ENCODE measurements at regions not wholly inside any gene's neighbourhood (a gene's known extent, or its start where the extent isn't known, plus 50 kb on each side); places are given as distances from the start of the nearest gene placed in this dataset.
"Not testable (repeated sequence)": the region's sequence is repeated elsewhere in the genome, so short reads cannot be mapped to it uniquely, and the experiment has no call there.

DNA sequence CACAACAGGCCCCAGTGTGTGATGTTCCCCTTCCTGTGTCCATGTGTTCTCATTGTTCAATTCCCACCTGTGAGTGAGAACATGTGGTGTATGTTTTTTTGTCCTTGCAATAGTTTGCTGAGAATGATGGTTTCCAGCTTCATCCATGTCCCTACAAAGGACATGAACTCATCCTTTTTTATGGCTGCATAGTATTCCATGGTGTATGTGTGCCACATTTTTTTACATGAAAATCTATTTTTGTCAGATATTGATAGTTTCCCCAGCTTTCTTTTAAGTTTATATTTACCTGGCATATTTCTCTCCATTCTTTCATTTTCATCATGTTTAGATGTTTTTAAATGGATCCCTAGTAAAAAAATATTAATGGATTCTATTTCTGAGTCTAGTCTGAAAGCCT is 264.2 kb upstream of the UGT8 start:
- TF ChIP-seq POLR2A (IDR thresholded peaks at IDR 0.05; ENCODE audit: extremely low read depth, insufficient read length); CTCF (IDR thresholded peaks at IDR 0.05; ENCODE audit: low read depth, low read length); MYC (IDR thresholded peaks at IDR 0.05; ENCODE audit: low read depth, low read length): not testable (repeated sequence)
- TF ChIP-seq, protein P1, sequence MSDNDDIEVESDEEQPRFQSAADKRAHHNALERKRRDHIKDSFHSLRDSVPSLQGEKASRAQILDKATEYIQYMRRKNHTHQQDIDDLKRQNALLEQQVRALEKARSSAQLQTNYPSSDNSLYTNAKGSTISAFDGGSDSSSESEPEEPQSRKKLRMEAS (IDR thresholded peaks at IDR 0.05; ENCODE audit: low read depth, low read length) = not testable (repeated sequence)
